ENCODE measurements at regions not wholly inside any gene's neighbourhood (a gene's known extent, or its start where the extent isn't known, plus 50 kb on each side); places are given as distances from the start of the nearest gene placed in this dataset.

DNA sequence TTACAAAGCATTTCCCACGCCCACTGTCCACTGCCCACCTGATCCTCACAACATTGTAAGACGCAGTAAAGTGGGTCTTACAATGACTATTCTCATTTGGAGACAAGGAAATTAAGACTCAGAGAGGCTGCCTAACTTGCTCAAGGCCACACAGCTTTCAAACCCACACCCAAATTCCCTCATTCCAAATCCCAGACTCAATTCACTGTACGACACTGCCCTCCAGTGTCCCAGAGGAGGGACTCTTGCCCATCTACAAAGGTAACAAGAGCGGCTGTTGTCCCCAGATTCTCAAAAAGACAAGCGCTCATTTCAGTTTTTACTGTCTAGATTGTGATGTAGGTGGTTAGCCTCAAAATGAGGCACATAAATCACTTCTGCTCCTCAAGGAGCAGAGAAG is 184.6 kb downstream of the ACTL7B start:
- no peak for TF ChIP-seq POLR2AphosphoS5 (IDR thresholded peaks at IDR 0.05)
- TF ChIP-seq POLR2A (IDR thresholded peaks at IDR 0.05) = no peak
- TF ChIP-seq, protein P1, sequence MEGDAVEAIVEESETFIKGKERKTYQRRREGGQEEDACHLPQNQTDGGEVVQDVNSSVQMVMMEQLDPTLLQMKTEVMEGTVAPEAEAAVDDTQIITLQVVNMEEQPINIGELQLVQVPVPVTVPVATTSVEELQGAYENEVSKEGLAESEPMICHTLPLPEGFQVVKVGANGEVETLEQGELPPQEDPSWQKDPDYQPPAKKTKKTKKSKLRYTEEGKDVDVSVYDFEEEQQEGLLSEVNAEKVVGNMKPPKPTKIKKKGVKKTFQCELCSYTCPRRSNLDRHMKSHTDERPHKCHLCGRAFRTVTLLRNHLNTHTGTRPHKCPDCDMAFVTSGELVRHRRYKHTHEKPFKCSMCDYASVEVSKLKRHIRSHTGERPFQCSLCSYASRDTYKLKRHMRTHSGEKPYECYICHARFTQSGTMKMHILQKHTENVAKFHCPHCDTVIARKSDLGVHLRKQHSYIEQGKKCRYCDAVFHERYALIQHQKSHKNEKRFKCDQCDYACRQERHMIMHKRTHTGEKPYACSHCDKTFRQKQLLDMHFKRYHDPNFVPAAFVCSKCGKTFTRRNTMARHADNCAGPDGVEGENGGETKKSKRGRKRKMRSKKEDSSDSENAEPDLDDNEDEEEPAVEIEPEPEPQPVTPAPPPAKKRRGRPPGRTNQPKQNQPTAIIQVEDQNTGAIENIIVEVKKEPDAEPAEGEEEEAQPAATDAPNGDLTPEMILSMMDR (IDR thresholded peaks at IDR 0.05) = no peak
- TF ChIP-seq EP300 (IDR thresholded peaks at IDR 0.05) = no peak
